Lower leg skin (tissue), 4 donors: ENCODE measurements at regions not wholly inside any gene's neighbourhood (a gene's known extent, or its start where the extent isn't known, plus 50 kb on each side); places are given as distances from the start of the nearest gene placed in this dataset.
"Not testable (repeated sequence)": the region's sequence is repeated elsewhere in the genome, so short reads cannot be mapped to it uniquely, and the experiment has no call there.

Source experiments
- DNase-seq, 2 donors: peaks; one replicate each; pipeline ENCODE4 v3.0.0-alpha.2; 2019; ENCODE audit warnings: low spot score in 2 of 2
- H3K4me3 ChIP-seq: fragments of 200-600 bp; sonication (generic); 2 replicates; pipeline ENCODE4 v1.5.1; 2017; ENCODE audit warnings: mild to moderate bottlenecking, low read depth; ENCODE audit not compliant: poor library complexity, severe bottlenecking
- POLR2A ChIP-seq, 2 donors: fragments of 450-650 bp; IDR thresholded peaks; one replicate each; pipeline ENCODE4 v1.6.1; 2016 to 2017; ENCODE audit warnings: antibody characterized with exemption in 2 of 2, mild to moderate bottlenecking in 1 of 2, moderate library complexity in 1 of 2
- whole genome bisulfite sequencing, 2 donors: methylation state at CpG; one replicate each; pipeline ENCODE4 v1.1.5; 2018; 5-methylcytosine and 5-hydroxymethylcytosine counted together
- intact Hi-C: fragments of 100-400 bp; cut with DNase I; formaldehyde crosslinking; loops from one replicate; pipeline ENCODE4 v1.15.0; 2023; ENCODE audit warnings: low total_unique reads
- TF ChIP-seq, protein P1 (sequence below), 3 donors: fragments of 450-650 bp; IDR thresholded peaks; one replicate each; pipeline ENCODE4 v1.5.1; 2016; ENCODE audit warnings: antibody characterized with exemption in 3 of 3, mild to moderate bottlenecking in 3 of 3, moderate library complexity in 2 of 3

DNA sequence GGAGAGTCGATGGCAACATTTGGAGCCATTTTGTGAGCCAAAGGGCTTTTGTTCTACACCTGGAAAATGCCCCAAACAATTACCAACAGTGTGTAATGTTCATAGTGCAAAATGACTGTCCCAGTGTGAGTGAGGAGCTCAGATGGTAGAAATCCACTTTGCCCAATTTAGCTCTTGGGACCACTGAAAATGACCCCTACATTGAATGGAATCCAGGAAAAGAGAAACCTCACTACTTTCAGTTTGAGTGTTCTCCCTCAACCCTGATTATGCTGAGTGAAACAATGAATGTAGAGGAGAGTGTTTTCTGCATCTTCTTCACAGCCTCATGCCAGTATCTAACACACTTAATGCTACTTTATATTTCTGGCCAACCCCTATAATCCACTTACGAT lies 84.9 kb upstream of the NRN1 start:
- H3K4me3 ChIP-seq = no peak overlapping the region
- WGBS, 2 donors = 83 to 92% methylated on average over 2 of the region's 2 CpGs
- no peak for DNase-seq
- TF ChIP-seq, protein P1, sequence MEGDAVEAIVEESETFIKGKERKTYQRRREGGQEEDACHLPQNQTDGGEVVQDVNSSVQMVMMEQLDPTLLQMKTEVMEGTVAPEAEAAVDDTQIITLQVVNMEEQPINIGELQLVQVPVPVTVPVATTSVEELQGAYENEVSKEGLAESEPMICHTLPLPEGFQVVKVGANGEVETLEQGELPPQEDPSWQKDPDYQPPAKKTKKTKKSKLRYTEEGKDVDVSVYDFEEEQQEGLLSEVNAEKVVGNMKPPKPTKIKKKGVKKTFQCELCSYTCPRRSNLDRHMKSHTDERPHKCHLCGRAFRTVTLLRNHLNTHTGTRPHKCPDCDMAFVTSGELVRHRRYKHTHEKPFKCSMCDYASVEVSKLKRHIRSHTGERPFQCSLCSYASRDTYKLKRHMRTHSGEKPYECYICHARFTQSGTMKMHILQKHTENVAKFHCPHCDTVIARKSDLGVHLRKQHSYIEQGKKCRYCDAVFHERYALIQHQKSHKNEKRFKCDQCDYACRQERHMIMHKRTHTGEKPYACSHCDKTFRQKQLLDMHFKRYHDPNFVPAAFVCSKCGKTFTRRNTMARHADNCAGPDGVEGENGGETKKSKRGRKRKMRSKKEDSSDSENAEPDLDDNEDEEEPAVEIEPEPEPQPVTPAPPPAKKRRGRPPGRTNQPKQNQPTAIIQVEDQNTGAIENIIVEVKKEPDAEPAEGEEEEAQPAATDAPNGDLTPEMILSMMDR (IDR thresholded peaks at IDR 0.05) = no peak
- TF ChIP-seq POLR2A (IDR thresholded peaks at IDR 0.05) = no peak
- intact Hi-C loops = no loop called here

DNA sequence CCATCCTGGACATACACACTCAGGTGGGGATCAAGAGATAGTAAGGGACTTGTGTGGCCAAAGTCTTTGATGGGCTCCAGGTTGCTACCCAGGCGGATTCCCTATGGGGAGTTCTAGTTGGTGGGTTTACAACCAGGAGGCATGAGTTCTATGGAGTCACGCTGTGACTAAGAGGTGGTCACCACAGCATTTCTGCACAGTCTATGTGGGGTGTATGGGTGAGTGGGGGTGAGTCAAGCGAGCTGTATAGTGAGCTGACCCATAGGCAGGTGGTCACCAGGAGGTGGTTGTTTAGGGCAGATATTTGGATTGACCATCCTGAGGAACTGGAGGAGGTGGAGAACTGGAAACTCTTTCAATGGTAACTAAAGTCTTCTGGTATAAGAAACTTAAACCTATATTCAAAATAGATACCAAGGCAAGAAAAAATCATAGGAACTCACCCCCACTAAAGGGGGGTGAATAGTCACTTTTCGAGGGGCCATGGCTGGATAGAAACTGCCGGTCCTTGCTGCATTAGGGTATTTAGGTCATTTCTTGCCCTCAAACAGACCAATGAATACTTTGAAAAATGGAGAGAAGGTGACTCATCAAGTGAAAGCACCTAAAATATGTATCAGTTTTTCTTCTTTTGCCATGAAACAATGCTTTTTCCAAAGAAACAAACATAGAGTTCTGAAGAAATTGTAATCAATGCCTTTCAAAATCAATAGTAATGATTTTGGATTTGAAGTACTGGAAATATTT lies 84.3 kb upstream of the NRN1 start:
- no peak overlapping the region for H3K4me3 ChIP-seq
- intact Hi-C loops = no loop called here
- 83 to 89% methylated on average over 5 of the region's 5 CpGs for WGBS, 2 donors
- TF ChIP-seq, protein P1 (IDR thresholded peaks at IDR 0.05) = no peak
- no peak for TF ChIP-seq POLR2A (IDR thresholded peaks at IDR 0.05)
- no peak for DNase-seq

DNA sequence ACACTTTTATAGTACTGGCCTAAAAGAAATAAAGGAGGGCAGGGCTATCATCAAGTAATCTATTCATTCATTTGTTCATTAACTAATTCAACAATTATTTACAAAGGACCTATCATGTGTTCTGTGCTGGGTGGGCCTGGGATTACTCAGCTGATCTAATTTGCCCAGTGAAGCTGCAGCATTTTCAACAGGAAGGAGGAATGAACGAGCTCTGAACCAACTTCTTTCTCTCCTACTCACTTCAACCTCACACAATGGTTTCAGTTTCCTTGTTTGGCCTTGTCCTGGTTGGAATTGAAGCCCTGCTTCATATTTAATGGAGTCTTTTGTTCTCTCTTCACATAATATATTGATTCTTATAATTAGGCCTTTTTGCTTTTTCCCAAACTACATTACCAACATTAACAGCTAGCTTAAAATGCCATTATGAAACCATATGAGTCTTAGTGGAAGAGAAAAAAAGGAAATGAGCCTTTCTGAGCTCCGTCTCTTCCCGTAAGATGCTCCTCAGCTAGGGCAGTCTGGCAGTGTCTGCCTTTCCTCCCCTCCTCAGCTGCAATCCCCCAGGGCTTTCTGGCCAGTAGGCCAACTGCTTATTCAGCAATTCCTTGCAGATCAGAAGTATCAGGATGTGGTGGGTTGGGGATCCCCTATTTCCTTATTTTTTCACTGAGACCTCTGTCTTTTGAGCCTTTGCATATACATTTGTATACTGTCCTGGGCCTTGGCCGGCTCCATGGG lies 79.4 kb upstream of the NRN1 start:
- no peak overlapping the region for H3K4me3 ChIP-seq
- 32 to 37% methylated on average over 4 of the region's 4 CpGs for WGBS, 2 donors
- TF ChIP-seq POLR2A (IDR thresholded peaks at IDR 0.05) = no peak
- TF ChIP-seq, protein P1 (IDR thresholded peaks at IDR 0.05) = no peak
- no peak for DNase-seq
- intact Hi-C loops = no loop called here

DNA sequence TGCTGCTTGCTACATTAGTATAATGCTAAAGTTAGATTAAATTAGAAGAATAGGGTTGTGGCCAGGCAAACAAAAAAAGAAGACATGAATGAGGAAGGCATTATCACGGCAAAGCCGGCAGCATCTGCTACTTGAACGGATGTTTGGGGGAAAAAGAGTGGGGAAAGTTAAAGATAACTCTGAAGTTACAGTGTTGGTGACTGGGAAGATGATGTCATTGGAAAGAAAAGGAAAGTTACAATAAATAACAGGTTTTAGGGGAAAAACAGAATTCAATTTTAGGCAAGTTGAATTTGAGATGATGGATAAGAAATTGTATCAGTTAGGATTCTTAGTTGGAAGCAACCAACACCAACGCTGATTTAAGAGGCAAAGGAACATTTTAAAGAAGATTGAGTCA lies 74.2 kb upstream of the NRN1 start:
- intact Hi-C loops = no loop called here
- no peak for DNase-seq
- H3K4me3 ChIP-seq = no peak overlapping the region
- WGBS, 2 donors = 90 to 91% methylated on average over 4 of the region's 4 CpGs
- no peak for TF ChIP-seq POLR2A (IDR thresholded peaks at IDR 0.05)
- TF ChIP-seq, protein P1 (IDR thresholded peaks at IDR 0.05) = no peak

DNA sequence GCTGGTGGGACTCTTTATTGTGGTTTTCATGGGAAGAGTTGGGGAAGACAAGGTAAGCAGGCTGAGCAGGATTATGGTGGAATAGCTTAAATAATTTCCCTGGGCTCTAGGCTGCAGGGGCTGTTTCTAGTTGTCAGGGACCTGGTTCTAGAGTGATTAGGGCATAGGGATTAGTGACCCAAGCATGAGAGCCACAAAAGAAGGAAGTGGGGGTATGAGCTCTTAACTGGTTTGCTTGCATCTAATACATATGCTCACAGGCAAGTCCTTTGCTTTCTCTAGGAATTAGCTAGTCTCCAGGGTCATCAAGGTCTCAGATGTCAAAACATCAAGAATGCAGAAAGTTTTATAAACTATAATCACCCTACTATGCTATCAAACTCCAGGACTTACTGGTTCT lies 67.5 kb upstream of the NRN1 start:
- TF ChIP-seq POLR2A (IDR thresholded peaks at IDR 0.05) = no peak
- TF ChIP-seq, protein P1 (IDR thresholded peaks at IDR 0.05) = no peak
- intact Hi-C loops = no loop called here
- no peak for DNase-seq
- no peak overlapping the region for H3K4me3 ChIP-seq

DNA sequence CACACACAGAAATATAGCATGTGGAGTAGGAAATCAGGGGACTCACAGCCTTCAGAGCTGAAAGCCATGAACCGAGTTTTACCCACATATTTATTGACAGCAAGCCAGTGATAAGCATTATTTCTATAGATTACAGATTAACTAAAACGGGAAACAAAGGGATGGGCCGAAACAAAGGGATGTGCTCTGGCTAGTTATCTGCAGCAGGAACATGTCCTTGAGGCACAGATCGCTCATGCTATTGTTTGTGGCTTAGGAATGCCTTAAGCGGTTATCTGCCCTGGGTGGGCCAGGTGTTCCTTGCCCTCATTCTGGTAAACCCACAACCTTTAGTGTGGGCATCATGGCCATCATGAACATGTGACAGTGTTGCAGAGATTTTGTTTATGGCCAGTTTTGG lies 61.4 kb upstream of the NRN1 start:
- 90 to 96% methylated on average over 5 of the region's 5 CpGs for WGBS, 2 donors
- H3K4me3 ChIP-seq, DNase-seq, intact Hi-C loops: not testable (repeated sequence)
